Lower leg skin (tissue), 4 donors: ENCODE measurements at regions not wholly inside any gene's neighbourhood (a gene's known extent, or its start where the extent isn't known, plus 50 kb on each side); places are given as distances from the start of the nearest gene placed in this dataset.

Source experiments
- DNase-seq, 2 donors: peaks; one replicate each; pipeline ENCODE4 v3.0.0-alpha.2; 2019; ENCODE audit warnings: low spot score in 2 of 2
- H3K4me3 ChIP-seq: fragments of 200-600 bp; sonication (generic); 2 replicates; pipeline ENCODE4 v1.5.1; 2017; ENCODE audit warnings: mild to moderate bottlenecking, low read depth; ENCODE audit not compliant: poor library complexity, severe bottlenecking
- POLR2A ChIP-seq, 2 donors: fragments of 450-650 bp; IDR thresholded peaks; one replicate each; pipeline ENCODE4 v1.6.1; 2016 to 2017; ENCODE audit warnings: antibody characterized with exemption in 2 of 2, mild to moderate bottlenecking in 1 of 2, moderate library complexity in 1 of 2
- WGBS, 2 donors: methylation state at CpG; one replicate each; pipeline ENCODE4 v1.1.5; 2018; 5-methylcytosine and 5-hydroxymethylcytosine counted together
- intact Hi-C: fragments of 100-400 bp; cut with DNase I; formaldehyde crosslinking; loops from one replicate; pipeline ENCODE4 v1.15.0; 2023; ENCODE audit warnings: low total_unique reads
- TF ChIP-seq, protein P1 (sequence below), 3 donors: fragments of 450-650 bp; IDR thresholded peaks; one replicate each; pipeline ENCODE4 v1.5.1; 2016; ENCODE audit warnings: antibody characterized with exemption in 3 of 3, mild to moderate bottlenecking in 3 of 3, moderate library complexity in 2 of 3

DNA sequence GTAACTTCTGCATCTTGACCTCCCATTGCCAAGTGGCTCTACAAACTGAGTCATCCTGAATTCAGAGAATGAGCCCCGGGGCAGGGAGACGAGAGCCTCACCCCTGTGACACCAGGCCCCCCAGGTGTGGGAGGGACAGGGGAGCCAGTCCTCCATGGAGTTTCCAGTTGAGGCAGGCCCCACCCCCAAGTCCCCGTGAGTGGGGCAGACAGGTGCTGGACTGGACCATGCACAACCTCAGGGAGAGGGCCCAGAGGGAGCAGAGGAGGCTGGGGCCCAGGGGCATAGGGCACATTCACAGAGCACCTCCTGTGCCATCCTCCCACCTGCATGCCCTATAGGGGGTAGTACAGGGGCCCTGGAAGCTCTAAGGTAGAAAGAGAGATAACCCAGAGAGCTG is 180.8 kb downstream of the BRD1 start:
- intact Hi-C loops, result no loop called here
- H3K4me3 ChIP-seq, result no peak overlapping the region
- TF ChIP-seq, protein P1, sequence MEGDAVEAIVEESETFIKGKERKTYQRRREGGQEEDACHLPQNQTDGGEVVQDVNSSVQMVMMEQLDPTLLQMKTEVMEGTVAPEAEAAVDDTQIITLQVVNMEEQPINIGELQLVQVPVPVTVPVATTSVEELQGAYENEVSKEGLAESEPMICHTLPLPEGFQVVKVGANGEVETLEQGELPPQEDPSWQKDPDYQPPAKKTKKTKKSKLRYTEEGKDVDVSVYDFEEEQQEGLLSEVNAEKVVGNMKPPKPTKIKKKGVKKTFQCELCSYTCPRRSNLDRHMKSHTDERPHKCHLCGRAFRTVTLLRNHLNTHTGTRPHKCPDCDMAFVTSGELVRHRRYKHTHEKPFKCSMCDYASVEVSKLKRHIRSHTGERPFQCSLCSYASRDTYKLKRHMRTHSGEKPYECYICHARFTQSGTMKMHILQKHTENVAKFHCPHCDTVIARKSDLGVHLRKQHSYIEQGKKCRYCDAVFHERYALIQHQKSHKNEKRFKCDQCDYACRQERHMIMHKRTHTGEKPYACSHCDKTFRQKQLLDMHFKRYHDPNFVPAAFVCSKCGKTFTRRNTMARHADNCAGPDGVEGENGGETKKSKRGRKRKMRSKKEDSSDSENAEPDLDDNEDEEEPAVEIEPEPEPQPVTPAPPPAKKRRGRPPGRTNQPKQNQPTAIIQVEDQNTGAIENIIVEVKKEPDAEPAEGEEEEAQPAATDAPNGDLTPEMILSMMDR (IDR thresholded peaks at IDR 0.05), result no peak
- TF ChIP-seq POLR2A (IDR thresholded peaks at IDR 0.05), result no peak
- DNase-seq, result no peak
- WGBS, 2 donors, result 57 to 68% methylated on average over 3 of the region's 3 CpGs

DNA sequence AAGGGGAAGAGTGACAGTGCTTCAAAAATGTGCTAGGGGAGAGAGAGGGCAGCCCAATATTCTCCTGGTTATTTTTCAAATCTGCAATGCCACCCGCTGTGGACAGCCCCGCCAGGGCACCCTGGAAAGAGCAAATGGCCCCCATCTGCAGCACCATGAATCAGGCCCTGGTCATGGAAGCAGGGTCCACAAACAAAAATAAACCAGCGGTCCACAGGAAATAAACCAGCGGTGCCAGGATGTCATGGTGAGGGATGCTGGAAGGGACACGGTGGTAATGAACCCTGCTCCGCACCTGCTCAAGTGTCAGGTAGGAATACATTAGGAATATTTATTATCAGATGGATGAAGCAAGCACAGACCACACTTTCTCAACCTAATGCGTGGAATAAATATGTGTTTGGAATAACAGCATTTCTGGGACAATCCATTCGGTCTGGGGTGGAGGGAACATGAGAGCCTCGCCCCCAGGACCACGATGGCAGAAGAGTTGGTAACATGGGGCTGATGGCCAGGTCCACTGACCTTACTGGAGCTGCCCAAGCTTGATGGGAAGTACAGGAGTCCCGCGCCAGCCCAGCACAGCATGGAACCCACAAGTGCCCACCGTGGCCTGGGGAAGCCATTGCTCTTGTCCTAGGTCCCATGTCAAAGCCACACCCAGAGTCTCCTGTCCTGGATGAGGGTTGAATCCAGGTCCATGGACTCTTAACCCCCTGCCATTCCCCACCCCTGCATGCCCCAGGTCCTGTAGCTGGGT is 181.7 kb downstream of the BRD1 start:
- TF ChIP-seq, protein P1 (IDR thresholded peaks at IDR 0.05), result no peak
- no peak for TF ChIP-seq POLR2A (IDR thresholded peaks at IDR 0.05)
- DNase-seq, result no peak

DNA sequence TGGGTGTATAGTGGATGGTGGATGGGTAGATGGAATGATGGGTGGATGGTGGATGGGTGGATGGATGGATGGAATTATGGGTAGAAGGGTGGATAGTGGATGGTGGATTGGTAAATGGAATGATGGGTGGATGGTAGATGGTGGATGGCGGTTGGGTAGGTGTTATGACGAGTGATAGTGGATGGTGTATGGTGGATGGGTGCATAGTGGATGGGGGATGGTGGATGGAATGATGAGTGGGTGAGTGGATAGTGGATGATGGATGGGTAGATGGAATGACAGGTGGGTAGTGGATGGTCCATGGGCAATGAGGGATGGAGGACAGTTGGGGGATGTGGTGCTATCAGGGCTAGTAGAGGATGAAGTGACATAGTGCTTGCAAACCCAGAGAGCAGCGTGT is 182.4 kb downstream of the BRD1 start:
- H3K4me3 ChIP-seq, result no peak overlapping the region
- no peak for DNase-seq
- 91 to 94% methylated on average over 3 of the region's 3 CpGs for WGBS, 2 donors
- intact Hi-C loops, result no loop called here
- TF ChIP-seq POLR2A (IDR thresholded peaks at IDR 0.05), result no peak
- TF ChIP-seq, protein P1 (IDR thresholded peaks at IDR 0.05), result no peak

More for the DNA sequence above, 181.7 kb downstream of the BRD1 start:
- intact Hi-C loops, result no loop called here
- H3K4me3 ChIP-seq, result no peak overlapping the region
- 85 to 88% methylated on average over 10 to 13 of the region's 13 CpGs for WGBS, 2 donors

DNA sequence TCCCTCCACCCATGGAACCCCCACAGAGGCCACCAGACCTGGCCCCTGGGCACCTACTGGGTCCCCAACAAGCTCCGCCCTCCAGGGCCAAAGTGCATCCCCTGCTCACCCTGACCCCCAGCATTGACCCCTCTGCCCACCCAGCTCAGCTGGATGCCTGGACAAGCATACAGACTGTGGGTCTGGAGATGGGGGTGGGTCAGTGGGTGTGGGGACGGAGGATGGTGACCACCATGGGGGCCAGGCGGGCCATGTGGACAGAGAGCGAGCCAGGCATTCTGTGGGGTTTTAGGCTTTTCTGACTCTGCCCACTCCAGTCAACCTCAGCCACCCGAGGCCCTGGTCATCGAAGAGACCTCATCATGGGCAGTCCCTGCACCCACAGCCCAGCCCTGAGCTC is 183.7 kb downstream of the BRD1 start:
- DNase-seq, result no peak
- H3K4me3 ChIP-seq, result no peak overlapping the region
- TF ChIP-seq POLR2A (IDR thresholded peaks at IDR 0.05), result no peak
- TF ChIP-seq, protein P1 (IDR thresholded peaks at IDR 0.05), result no peak
- 82 to 93% methylated on average over 6 of the region's 6 CpGs for WGBS, 2 donors
- intact Hi-C loops, result no loop called here

DNA sequence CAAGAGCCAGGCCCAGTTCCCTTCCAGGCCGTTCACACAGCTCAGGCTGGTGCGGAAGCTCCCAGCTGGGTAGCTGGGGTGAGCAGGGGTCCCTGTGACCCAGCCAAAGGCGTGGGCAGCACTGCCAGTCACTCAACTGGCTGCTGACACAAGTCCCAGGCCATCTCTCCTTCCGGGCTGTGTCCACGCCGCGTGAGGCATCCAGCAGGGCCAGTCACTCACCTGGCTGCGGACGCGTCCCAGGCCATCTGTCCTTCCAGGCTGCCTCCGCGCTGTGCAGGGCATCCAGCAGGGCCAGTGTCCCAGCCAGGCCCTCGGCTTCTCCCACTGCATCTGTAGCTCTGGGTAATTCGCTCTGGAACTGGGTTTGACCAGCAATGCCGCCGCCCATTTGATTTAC is 184.2 kb downstream of the BRD1 start:
- TF ChIP-seq, protein P1 (IDR thresholded peaks at IDR 0.05), result no peak
- TF ChIP-seq POLR2A (IDR thresholded peaks at IDR 0.05), result no peak
- no peak for DNase-seq
- no peak overlapping the region for H3K4me3 ChIP-seq
- intact Hi-C loops, result no loop called here
- WGBS, 2 donors, result 91 to 93% methylated on average over 16 of the region's 16 CpGs

DNA sequence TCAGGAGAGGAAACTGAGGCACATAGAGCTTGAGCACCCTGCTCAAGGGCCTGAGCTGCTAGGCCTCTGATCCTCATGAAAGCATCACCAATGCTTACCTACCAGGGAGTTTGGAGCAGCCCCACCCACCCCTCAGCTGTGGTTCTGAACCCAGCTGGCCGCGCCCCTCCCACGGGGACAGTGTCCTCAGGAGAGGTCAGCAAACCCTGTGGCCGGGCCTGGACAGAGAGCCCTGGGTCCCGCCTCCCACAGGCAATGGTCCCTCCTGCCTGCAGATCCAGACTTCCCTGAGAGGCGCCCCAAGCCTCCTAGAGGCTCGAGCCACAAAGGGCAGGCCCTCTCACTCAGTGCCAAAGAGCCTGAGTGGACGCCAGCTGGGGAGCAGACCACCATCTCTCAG is 184.9 kb downstream of the BRD1 start:
- DNase-seq, result no peak
- WGBS, 2 donors, result 71 to 76% methylated on average over 3 to 4 of the region's 8 CpGs

More for the DNA sequence above, 184.9 kb downstream of the BRD1 start:
- intact Hi-C loops, result no loop called here
- no peak overlapping the region for H3K4me3 ChIP-seq
- TF ChIP-seq POLR2A (IDR thresholded peaks at IDR 0.05), result no peak
- TF ChIP-seq, protein P1 (IDR thresholded peaks at IDR 0.05), result no peak
